ENCODE measurements at regions not wholly inside any gene's neighbourhood (a gene's known extent, or its start where the extent isn't known, plus 50 kb on each side); places are given as distances from the start of the nearest gene placed in this dataset.

DNA sequence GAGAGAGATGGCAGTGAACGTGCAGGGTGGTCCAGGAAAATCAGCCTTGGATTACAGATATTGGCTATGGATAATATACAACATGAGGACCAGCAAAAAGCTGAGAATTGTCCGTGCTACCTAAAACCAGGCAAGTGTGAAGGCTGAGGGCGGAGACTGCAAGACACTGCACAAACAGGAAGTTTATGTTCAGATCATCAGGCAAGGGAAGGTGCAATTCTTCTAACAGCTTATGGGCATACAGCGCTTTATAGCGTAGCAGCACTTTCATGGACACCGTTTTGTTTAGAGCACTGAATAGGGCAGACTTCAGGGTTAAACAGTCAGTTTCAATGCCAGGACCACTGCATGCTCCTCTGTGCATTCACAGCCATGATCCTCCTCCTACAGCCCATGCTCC is 93.1 kb upstream of the TMEM45B start:
- TF ChIP-seq, protein P1, sequence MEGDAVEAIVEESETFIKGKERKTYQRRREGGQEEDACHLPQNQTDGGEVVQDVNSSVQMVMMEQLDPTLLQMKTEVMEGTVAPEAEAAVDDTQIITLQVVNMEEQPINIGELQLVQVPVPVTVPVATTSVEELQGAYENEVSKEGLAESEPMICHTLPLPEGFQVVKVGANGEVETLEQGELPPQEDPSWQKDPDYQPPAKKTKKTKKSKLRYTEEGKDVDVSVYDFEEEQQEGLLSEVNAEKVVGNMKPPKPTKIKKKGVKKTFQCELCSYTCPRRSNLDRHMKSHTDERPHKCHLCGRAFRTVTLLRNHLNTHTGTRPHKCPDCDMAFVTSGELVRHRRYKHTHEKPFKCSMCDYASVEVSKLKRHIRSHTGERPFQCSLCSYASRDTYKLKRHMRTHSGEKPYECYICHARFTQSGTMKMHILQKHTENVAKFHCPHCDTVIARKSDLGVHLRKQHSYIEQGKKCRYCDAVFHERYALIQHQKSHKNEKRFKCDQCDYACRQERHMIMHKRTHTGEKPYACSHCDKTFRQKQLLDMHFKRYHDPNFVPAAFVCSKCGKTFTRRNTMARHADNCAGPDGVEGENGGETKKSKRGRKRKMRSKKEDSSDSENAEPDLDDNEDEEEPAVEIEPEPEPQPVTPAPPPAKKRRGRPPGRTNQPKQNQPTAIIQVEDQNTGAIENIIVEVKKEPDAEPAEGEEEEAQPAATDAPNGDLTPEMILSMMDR (IDR thresholded peaks at IDR 0.05; ENCODE audit: insufficient read depth, low read length, poor library complexity, severe bottlenecking): no peak
- DNase-seq (ENCODE audit: low read depth): no peak
- H3K4me3 ChIP-seq (ENCODE audit: low read depth, low read length): no peak overlapping the region
- no peaks in the 10 kb centered on the region for H3K36me3 ChIP-seq (ENCODE audit: control insufficient read depth, insufficient read depth, low read length)
- no peaks in the 10 kb centered on the region for H3K27me3 ChIP-seq (ENCODE audit: control insufficient read depth, insufficient read depth, low read length)

DNA sequence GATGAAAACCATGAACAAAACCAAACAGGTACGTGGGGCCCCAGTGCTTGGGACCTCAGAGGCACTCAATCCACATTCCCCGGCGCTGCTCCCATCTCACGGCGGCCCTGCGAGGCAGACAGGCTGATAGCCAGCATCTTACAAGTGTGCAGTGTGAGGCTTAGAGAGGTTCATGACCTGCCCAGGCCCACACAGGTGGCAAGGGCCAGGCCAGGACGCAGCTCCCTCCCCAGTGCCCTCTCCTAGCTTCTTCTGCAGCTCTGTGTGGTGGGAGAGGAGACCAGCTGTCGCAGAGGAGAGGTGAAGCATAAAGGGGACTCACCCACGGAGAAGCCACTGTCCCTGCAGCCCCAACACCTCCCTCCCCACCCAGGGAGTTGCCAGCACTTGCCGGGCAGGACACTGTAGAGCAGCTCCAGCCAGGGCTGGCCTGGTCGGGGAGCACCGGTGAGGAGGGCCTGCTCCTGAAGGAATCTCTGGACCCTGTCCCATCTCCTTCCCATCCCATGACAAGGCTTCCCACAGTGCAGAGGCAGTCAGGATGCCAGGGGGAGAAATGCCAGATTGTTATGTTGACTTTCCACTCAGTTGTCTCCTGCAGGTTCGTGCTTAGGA is 92.4 kb upstream of the TMEM45B start:
- Histone ChIP-seq H3K36me3 (ENCODE audit: control insufficient read depth, insufficient read depth, low read length) (no peaks in the 10 kb centered on the region), H3K27me3 (ENCODE audit: control insufficient read depth, insufficient read depth, low read length) (no peaks in the 10 kb centered on the region), H3K4me3 (ENCODE audit: low read depth, low read length) (no peak overlapping the region)
- TF ChIP-seq, protein P1 (IDR thresholded peaks at IDR 0.05; ENCODE audit: insufficient read depth, low read length, poor library complexity, severe bottlenecking): no peak
- DNase-seq (ENCODE audit: low read depth): no peak

DNA sequence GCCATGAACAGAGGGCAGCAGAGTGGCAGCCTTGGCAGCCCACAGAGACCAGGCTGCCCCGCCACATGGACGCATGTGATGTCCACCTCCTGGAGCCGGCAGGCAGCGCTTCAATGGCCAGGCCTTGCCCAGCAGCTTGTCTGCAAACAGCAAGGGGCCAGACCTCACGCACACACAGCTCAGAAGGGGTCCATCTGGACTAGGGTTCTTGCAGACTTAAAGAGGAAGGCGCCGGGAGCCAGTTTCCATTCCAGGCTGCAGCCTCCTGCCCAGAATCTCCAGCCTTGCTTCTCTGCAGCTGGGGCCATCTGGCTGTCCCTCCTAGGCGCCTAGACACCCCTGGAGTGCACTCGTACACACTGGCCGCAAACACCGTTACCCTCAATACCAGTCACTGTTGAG is 91.9 kb upstream of the TMEM45B start:
- H3K36me3 ChIP-seq (ENCODE audit: control insufficient read depth, insufficient read depth, low read length): no peaks in the 10 kb centered on the region
- TF ChIP-seq, protein P1 (IDR thresholded peaks at IDR 0.05; ENCODE audit: insufficient read depth, low read length, poor library complexity, severe bottlenecking): no peak
- H3K27me3 ChIP-seq (ENCODE audit: control insufficient read depth, insufficient read depth, low read length): no peaks in the 10 kb centered on the region
- H3K4me3 ChIP-seq (ENCODE audit: low read depth, low read length): no peak overlapping the region
- no peak for DNase-seq (ENCODE audit: low read depth)

DNA sequence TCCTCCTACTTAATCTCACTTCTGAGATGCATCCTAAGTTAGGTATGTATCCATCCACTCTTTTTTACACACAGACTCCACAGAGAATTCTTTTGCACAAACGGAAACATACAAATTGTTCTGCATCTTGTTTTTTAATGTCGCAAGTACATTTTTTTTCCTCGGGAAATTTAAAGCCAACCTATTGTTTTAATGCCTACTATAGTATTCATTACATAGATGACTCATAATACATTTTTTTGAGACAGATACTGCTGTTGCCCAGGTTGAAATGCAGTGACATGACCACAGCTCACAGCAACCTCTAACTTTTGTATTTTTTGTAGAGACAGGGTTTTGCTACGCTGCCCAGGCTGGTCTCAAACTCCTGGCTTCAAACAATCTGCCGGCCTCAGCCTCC is 90.8 kb upstream of the TMEM45B start:
- Histone ChIP-seq H3K36me3 (ENCODE audit: control insufficient read depth, insufficient read depth, low read length) (no peaks in the 10 kb centered on the region), H3K27me3 (ENCODE audit: control insufficient read depth, insufficient read depth, low read length) (no peaks in the 10 kb centered on the region), H3K4me3 (ENCODE audit: low read depth, low read length) (no peak overlapping the region)
- TF ChIP-seq, protein P1 (IDR thresholded peaks at IDR 0.05; ENCODE audit: insufficient read depth, low read length, poor library complexity, severe bottlenecking): no peak
- DNase-seq (ENCODE audit: low read depth): no peak

DNA sequence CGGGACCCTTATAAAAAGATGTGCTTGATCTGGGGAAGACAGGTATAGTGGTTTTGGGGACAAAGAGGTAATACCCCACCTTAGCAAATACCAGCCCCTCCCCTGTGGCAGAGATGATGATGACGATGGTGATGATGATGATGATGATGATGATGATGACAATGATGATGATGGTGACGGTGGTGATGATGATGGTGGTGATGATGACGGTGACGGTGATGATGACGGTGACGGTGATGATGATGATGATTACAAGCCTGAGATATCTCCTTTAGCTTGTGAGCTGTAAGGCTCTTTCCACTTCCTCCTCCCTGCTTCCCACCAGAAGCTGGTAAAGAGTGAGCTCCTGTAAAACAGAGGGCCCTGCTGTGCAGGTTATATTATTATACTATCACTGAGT is 89.5 kb upstream of the TMEM45B start:
- TF ChIP-seq, protein P1 (IDR thresholded peaks at IDR 0.05; ENCODE audit: insufficient read depth, low read length, poor library complexity, severe bottlenecking): no peak
- Histone ChIP-seq H3K36me3 (ENCODE audit: control insufficient read depth, insufficient read depth, low read length) (no peaks in the 10 kb centered on the region), H3K4me3 (ENCODE audit: low read depth, low read length) (no peak overlapping the region), H3K27me3 (ENCODE audit: control insufficient read depth, insufficient read depth, low read length) (no peaks in the 10 kb centered on the region)
- DNase-seq (ENCODE audit: low read depth): no peak

DNA sequence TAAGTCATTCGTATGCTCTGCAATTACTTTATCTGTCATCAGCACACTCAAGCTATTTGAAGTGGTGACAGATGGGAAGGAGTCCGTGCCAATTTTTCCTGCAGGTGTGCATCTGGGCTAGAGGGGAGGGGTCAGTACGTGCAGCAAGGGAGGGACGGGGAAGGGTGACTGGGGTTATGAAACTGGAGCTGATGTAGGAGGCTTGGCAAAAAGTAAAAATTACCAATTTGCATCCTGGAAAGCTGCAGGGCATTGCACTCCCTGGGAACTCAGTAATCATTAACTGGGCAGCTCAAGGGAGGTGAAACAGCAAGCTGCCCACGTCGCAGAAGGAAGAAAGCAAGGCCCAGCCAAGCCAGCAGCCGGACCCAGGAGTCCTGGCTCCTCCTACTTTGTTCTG is 87.1 kb upstream of the TMEM45B start:
- TF ChIP-seq, protein P1 (IDR thresholded peaks at IDR 0.05; ENCODE audit: insufficient read depth, low read length, poor library complexity, severe bottlenecking): no peak
- Histone ChIP-seq H3K36me3 (ENCODE audit: control insufficient read depth, insufficient read depth, low read length) (no peaks in the 10 kb centered on the region), H3K4me3 (ENCODE audit: low read depth, low read length) (no peak overlapping the region), H3K27me3 (ENCODE audit: control insufficient read depth, insufficient read depth, low read length) (peaks cover 2% of the 10 kb centered on the region)
- DNase-seq (ENCODE audit: low read depth): no peak

Measured in kidney epithelial cell (primary cell).